A673 (cell line): ENCODE measurements at regions not wholly inside any gene's neighbourhood (a gene's known extent, or its start where the extent isn't known, plus 50 kb on each side); places are given as distances from the start of the nearest gene placed in this dataset.

Experiments
- BruUV-seq: library from RNA; stranded (reverse); fragments of 400-500 nt; replicated peaks from 2 replicates; lab custom pipeline; 2021; lab: Mats Ljungman, UMichigan
- CTCF ChIA-PET: fragments of 300-600 bp; sonication (Branson Sonifier 250); formaldehyde crosslinking; loops from one replicate; lab custom pipeline; 2022; ENCODE audit warnings: antibody characterized with exemption; lab: Charles Lee
- POLR2A ChIA-PET: fragments of 300-600 bp; sonication (Branson Sonifier 250); formaldehyde crosslinking; loops from one replicate; lab custom pipeline; 2022; ENCODE audit warnings: antibody characterized with exemption; ENCODE audit not compliant: low non-redundant PET; lab: Charles Lee
- DNase-seq: peaks from one replicate; pipeline ENCODE4 v3.0.0-alpha.2; 2015; ENCODE audit warnings: low spot score
- H3K27ac ChIP-seq: fragments of 200-600 bp; sonication (generic); 2 replicates; pipeline ENCODE4 v1.5.1; 2016; ENCODE audit warnings: mixed run types, low read depth, mild to moderate bottlenecking, mixed read lengths, antibody characterized with exemption, low read length; ENCODE audit not compliant: poor library complexity, severe bottlenecking
- H3K27me3 ChIP-seq: fragments of 200-600 bp; sonication (generic); replicated peaks from 2 replicates; pipeline ENCODE4 v1.6.1; 2017; ENCODE audit warnings: mixed run types, low read depth, mild to moderate bottlenecking, mixed read lengths, antibody characterized with exemption, low read length; ENCODE audit not compliant: insufficient read depth, poor library complexity
- H3K36me3 ChIP-seq: fragments of 200-600 bp; sonication (generic); 2 replicates; pipeline ENCODE4 v1.6.1; 2016; ENCODE audit warnings: mixed run types, mild to moderate bottlenecking, mixed read lengths, antibody characterized with exemption, low read length; ENCODE audit not compliant: insufficient read depth, poor library complexity, severe bottlenecking
- H3K4me1 ChIP-seq: fragments of 200-600 bp; sonication (generic); 2 replicates; pipeline ENCODE4 v1.6.1; 2017; ENCODE audit warnings: mixed run types, mild to moderate bottlenecking, mixed read lengths, antibody characterized with exemption, low read length; ENCODE audit not compliant: insufficient read depth, poor library complexity, severe bottlenecking
- H3K4me3 ChIP-seq: fragments of 200-600 bp; sonication (generic); 2 replicates; pipeline ENCODE4 v1.5.1; 2016; ENCODE audit warnings: low read depth, mixed run types, mild to moderate bottlenecking, mixed read lengths, low read length; ENCODE audit not compliant: poor library complexity, severe bottlenecking
- H3K9me3 ChIP-seq: fragments of 200-600 bp; sonication (generic); 2 replicates; pipeline ENCODE4 v1.6.1; 2016; ENCODE audit warnings: mixed run types, low read depth, mild to moderate bottlenecking, mixed read lengths, antibody characterized with exemption, low read length; ENCODE audit not compliant: poor library complexity, severe bottlenecking
- EZH2 ChIP-seq: fragments of 200-600 bp; sonication (generic); IDR thresholded peaks from 2 replicates; pipeline ENCODE4 v1.6.1; 2017; ENCODE audit warnings: borderline replicate concordance, low read depth, mild to moderate bottlenecking, mixed read lengths, antibody characterized with exemption, low read length; ENCODE audit not compliant: poor library complexity, severe bottlenecking
- intact Hi-C: fragments of 100-400 bp; cut with micrococcal nuclease; formaldehyde crosslinking; loops from one replicate; pipeline ENCODE4 v1.10.0; 2022; ENCODE audit not compliant: unreplicated experiment
- TF ChIP-seq, protein P1 (sequence below): fragments of 300-800, 200-600 bp; sonication (generic); conservative IDR thresholded peaks from 2 replicates; pipeline ENCODE4 v1.5.1; 2017; ENCODE audit warnings: low read depth, mild to moderate bottlenecking, antibody characterized with exemption, low read length, moderate library complexity, mixed read lengths

DNA sequence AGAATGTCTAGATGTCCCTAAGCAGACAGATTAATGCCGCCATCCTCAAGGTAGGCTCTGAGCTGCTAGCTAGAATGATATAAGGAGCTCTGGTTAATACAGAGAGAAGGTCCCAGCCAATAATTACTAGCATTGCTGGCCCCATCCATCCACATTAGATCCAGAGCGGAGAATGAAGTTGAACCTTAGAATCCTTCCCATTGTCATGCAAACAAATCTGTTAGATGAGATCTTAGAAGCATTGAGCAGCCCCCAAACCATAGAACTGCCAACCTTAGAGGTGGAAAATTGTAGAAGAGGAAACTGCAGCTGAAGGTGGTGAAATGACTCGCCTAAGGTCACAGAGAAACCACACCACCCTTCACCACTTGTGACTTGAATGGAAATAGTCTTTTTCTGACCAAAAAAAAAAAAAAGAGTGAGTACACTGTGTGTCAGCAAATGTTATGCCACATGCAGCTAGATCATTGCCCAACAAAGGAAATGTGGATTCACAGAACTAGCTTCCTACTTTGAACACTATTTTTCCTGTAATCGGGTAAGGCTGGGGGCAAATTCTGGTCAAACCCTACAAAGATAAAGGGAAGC is 162.1 kb downstream of the SMIM20 start:
- Histone ChIP-seq H3K36me3 (no peaks in the 10 kb centered on the region), H3K27me3 (no peaks in the 10 kb centered on the region), H3K9me3 (no peaks in the 10 kb centered on the region), H3K27ac (no peak overlapping the region), H3K4me3 (no peak overlapping the region), H3K4me1 (no peaks in the 10 kb centered on the region)
- ChIA-PET CTCF (no interaction called here), POLR2A (no interaction called here)
- TF ChIP-seq, protein P1, sequence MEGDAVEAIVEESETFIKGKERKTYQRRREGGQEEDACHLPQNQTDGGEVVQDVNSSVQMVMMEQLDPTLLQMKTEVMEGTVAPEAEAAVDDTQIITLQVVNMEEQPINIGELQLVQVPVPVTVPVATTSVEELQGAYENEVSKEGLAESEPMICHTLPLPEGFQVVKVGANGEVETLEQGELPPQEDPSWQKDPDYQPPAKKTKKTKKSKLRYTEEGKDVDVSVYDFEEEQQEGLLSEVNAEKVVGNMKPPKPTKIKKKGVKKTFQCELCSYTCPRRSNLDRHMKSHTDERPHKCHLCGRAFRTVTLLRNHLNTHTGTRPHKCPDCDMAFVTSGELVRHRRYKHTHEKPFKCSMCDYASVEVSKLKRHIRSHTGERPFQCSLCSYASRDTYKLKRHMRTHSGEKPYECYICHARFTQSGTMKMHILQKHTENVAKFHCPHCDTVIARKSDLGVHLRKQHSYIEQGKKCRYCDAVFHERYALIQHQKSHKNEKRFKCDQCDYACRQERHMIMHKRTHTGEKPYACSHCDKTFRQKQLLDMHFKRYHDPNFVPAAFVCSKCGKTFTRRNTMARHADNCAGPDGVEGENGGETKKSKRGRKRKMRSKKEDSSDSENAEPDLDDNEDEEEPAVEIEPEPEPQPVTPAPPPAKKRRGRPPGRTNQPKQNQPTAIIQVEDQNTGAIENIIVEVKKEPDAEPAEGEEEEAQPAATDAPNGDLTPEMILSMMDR = no peak
- TF ChIP-seq EZH2 = no peak
- BruUV-seq = no TSS peak
- intact Hi-C loops = no loop called here
- DNase-seq = no peak

DNA sequence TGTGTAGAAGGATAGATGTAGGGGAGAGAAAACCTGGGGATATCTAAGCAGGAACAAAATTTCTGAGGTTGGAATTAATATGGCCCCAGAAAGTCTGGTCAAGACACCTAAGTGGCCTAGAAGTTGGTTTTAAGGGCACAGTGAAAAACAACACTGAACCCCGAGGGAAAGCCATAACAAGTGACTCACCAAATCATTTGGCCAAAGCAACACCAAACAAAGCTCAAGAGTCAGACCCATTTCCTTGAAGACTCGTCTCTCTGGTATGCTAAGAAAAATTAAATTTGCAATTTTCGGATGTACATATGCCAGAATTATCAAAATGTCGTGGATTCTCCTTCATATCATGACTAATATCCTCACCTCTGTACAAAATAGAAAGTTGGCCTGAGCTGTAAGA is 162.9 kb downstream of the SMIM20 start:
- Histone ChIP-seq H3K27ac (no peak overlapping the region), H3K27me3 (no peaks in the 10 kb centered on the region), H3K4me3 (no peak overlapping the region), H3K4me1 (no peaks in the 10 kb centered on the region), H3K9me3 (no peaks in the 10 kb centered on the region), H3K36me3 (no peaks in the 10 kb centered on the region)
- TF ChIP-seq, protein P1 = no peak
- no peak for TF ChIP-seq EZH2
- no TSS peak for BruUV-seq
- POLR2A ChIA-PET = no interaction called here
- DNase-seq = no peak
- CTCF ChIA-PET = no interaction called here
- intact Hi-C loops = no loop called here

GRCh38 chr4:26077756-26078155 is 163.7 kb downstream of the SMIM20 start:
- H3K4me1 ChIP-seq = no peaks in the 10 kb centered on the region
- no peak for TF ChIP-seq EZH2
- TF ChIP-seq, protein P1 = no peak
- DNase-seq = no peak
- peaks cover 6% of the 10 kb centered on the region for H3K27me3 ChIP-seq
- no peaks in the 10 kb centered on the region for H3K9me3 ChIP-seq
- H3K36me3 ChIP-seq = no peaks in the 10 kb centered on the region
- no peak overlapping the region for H3K4me3 ChIP-seq
- CTCF ChIA-PET = no interaction called here
- BruUV-seq = no TSS peak
- no peak overlapping the region for H3K27ac ChIP-seq
- intact Hi-C loops = no loop called here
- POLR2A ChIA-PET = no interaction called here
